Psoas muscle (tissue), 7 donors: ENCODE measurements at regions not wholly inside any gene's neighbourhood (a gene's known extent, or its start where the extent isn't known, plus 50 kb on each side); places are given as distances from the start of the nearest gene placed in this dataset.

ENCODE experiments used
- ATAC-seq, 4 donors: fragments of 200-7000 bp; cut with Tn5 transposase; one replicate each; pipeline ENCODE4 v1.9.1; 2020; ENCODE audit warnings: moderate library complexity in 3 of 4, mild to moderate bottlenecking in 2 of 4
- DNase-seq, 2 donors: peaks; one replicate each; pipeline ENCODE4 v3.0.0-alpha.2; 2020
- H3K27ac ChIP-seq: fragments of 200-600 bp; one replicate; pipeline ENCODE4 v1.8.0; 2022
- H3K27me3 ChIP-seq, 3 donors: fragments of 200-600 bp in 1 of 3; one replicate each; pipeline versions ENCODE4 v1.6.1 to v1.8.0; 2013 to 2022; ENCODE audit warnings: low read length in 2 of 3, mild to moderate bottlenecking in 2 of 3, moderate library complexity in 1 of 3; ENCODE audit not compliant: insufficient read depth in 3 of 3
- H3K36me3 ChIP-seq, 2 donors: fragments of 200-600 bp in 1 of 2; one replicate each; pipeline versions ENCODE4 v1.6.1 to v1.8.0; 2013 to 2022; ENCODE audit warnings: low read depth in 1 of 2, mild to moderate bottlenecking in 1 of 2, moderate library complexity in 1 of 2; ENCODE audit not compliant: insufficient read depth in 1 of 2
- H3K4me1 ChIP-seq: fragments of 200-600 bp; one replicate; pipeline ENCODE4 v1.8.0; 2022
- H3K4me3 ChIP-seq: fragments of 200-600 bp; one replicate; pipeline ENCODE4 v1.8.0; 2022; ENCODE audit warnings: mild to moderate bottlenecking
- H3K9me3 ChIP-seq: fragments of 200-600 bp; one replicate; pipeline ENCODE4 v1.8.0; 2022
- CTCF ChIP-seq: fragments of 200-600 bp; IDR thresholded peaks from one replicate; pipeline ENCODE4 v1.8.0; 2022; ENCODE audit warnings: antibody characterized with exemption
- WGBS, 3 donors: extraction: QIAGEN DNeasy Blood & Tissue Kit; methylation state at CpG; one replicate each; pipeline versions ENCODE4 v1.1.6 to v1.1.7; 2013; 5-methylcytosine and 5-hydroxymethylcytosine counted together
- intact Hi-C, 2 donors: fragments of 100-400 bp; cut with DNase I; formaldehyde crosslinking; loops; one replicate each; pipeline versions ENCODE4 v1.11.0 to v1.14.2; 2022
- donor health status: healthy with polysubstance abuse.
- donor health status: DM: no; HTN: no; CAD: no; lungs with moderate emphysema.
- donor health status: Bipolar disorder and iron deficiency.
- donor health status: healthy.
- donor health status: DM: yes; HTN: yes; CAD: no.
- donor health status: DM: no; HTN: no; CAD: no.
- donor health status: DM: yes; HTN: yes; CAD: no.

- intact Hi-C loops = no loop called here
- no peak for DNase-seq
These were observed 1354.8 kb upstream of the CDH2 start for GRCh38 chr18:29531746-29532145.

GRCh38 chr18:29523371-29523770 is 1346.4 kb upstream of the CDH2 start:
- Histone ChIP-seq H3K9me3 (no peaks in the 10 kb centered on the region), H3K4me1 (no peaks in the 10 kb centered on the region), H3K27ac (no peak overlapping the region), H3K4me3 (no peak overlapping the region), H3K27me3 (no peaks in the 10 kb centered on the region), H3K36me3 (no peaks in the 10 kb centered on the region)
- intact Hi-C loops = no loop called here
- WGBS, 3 donors = 84 to 90% (median 87%) methylated on average over 3 of the region's 3 CpGs
- DNase-seq (no peak), ATAC-seq (no peak)
- no peak for TF ChIP-seq CTCF

More at GRCh38 chr18:29531746-29532145, 1354.8 kb upstream of the CDH2 start:
- Histone ChIP-seq H3K4me1 (no peaks in the 10 kb centered on the region), H3K27ac (no peak overlapping the region), H3K4me3 (no peak overlapping the region), H3K36me3 (no peaks in the 10 kb centered on the region), H3K9me3 (peaks cover 5% of the 10 kb centered on the region), H3K27me3 (no peaks in the 10 kb centered on the region)
- TF ChIP-seq CTCF = no peak
- no peak for ATAC-seq

- Histone ChIP-seq H3K27ac (no peak overlapping the region), H3K4me1 (no peaks in the 10 kb centered on the region), H3K27me3 (no peaks in the 10 kb centered on the region), H3K36me3 (no peaks in the 10 kb centered on the region), H3K9me3 (no peaks in the 10 kb centered on the region), H3K4me3 (no peak overlapping the region)
- WGBS, 3 donors = 50 to 57% (median 55%) methylated on average over 3 of the region's 3 CpGs
- no peak for TF ChIP-seq CTCF
- intact Hi-C loops = no loop called here
- DNase-seq = no peak
- ATAC-seq = no peak
These were observed 1335.8 kb upstream of the CDH2 start for GRCh38 chr18:29512761-29513160.

GRCh38 chr18:29512203-29512602 is 1335.3 kb upstream of the CDH2 start:
- H3K9me3 ChIP-seq = no peaks in the 10 kb centered on the region
- TF ChIP-seq CTCF = no peak
- no peak overlapping the region for H3K27ac ChIP-seq
- no peaks in the 10 kb centered on the region for H3K27me3 ChIP-seq
- intact Hi-C loops = no loop called here
- no peaks in the 10 kb centered on the region for H3K4me1 ChIP-seq
- no peak for DNase-seq
- no peaks in the 10 kb centered on the region for H3K36me3 ChIP-seq
- no peak overlapping the region for H3K4me3 ChIP-seq
- no peak for ATAC-seq

- Histone ChIP-seq H3K4me3 (no peak overlapping the region), H3K27ac (no peak overlapping the region), H3K27me3 (no peaks in the 10 kb centered on the region), H3K36me3 (no peaks in the 10 kb centered on the region), H3K4me1 (no peaks in the 10 kb centered on the region), H3K9me3 (no peaks in the 10 kb centered on the region)
- no peak for ATAC-seq
- WGBS, 3 donors = 73 to 78% (median 78%) methylated on average over 3 of the region's 3 CpGs
- TF ChIP-seq CTCF = no peak
- no peak for DNase-seq
- intact Hi-C loops = no loop called here
These were observed 1325.0 kb upstream of the CDH2 start for GRCh38 chr18:29501952-29502351.
